A673 (cell line): ENCODE measurements at regions not wholly inside any gene's neighbourhood (a gene's known extent, or its start where the extent isn't known, plus 50 kb on each side); places are given as distances from the start of the nearest gene placed in this dataset.
"Not testable (repeated sequence)": the region's sequence is repeated elsewhere in the genome, so short reads cannot be mapped to it uniquely, and the experiment has no call there.

Source experiments
- EZH2 ChIP-seq: fragments of 200-600 bp; sonication (generic); IDR thresholded peaks from 2 replicates; pipeline ENCODE4 v1.6.1; 2017; ENCODE audit warnings: borderline replicate concordance, low read depth, mild to moderate bottlenecking, mixed read lengths, antibody characterized with exemption, low read length; ENCODE audit not compliant: poor library complexity, severe bottlenecking
- TF ChIP-seq, protein P1 (sequence below): fragments of 300-800, 200-600 bp; sonication (generic); conservative IDR thresholded peaks from 2 replicates; pipeline ENCODE4 v1.5.1; 2017; ENCODE audit warnings: low read depth, mild to moderate bottlenecking, antibody characterized with exemption, low read length, moderate library complexity, mixed read lengths

GRCh38 chr2:109692831-109693230 lies 78.7 kb downstream of the SOWAHC start:
- not testable (repeated sequence) for TF ChIP-seq EZH2
- TF ChIP-seq, protein P1, sequence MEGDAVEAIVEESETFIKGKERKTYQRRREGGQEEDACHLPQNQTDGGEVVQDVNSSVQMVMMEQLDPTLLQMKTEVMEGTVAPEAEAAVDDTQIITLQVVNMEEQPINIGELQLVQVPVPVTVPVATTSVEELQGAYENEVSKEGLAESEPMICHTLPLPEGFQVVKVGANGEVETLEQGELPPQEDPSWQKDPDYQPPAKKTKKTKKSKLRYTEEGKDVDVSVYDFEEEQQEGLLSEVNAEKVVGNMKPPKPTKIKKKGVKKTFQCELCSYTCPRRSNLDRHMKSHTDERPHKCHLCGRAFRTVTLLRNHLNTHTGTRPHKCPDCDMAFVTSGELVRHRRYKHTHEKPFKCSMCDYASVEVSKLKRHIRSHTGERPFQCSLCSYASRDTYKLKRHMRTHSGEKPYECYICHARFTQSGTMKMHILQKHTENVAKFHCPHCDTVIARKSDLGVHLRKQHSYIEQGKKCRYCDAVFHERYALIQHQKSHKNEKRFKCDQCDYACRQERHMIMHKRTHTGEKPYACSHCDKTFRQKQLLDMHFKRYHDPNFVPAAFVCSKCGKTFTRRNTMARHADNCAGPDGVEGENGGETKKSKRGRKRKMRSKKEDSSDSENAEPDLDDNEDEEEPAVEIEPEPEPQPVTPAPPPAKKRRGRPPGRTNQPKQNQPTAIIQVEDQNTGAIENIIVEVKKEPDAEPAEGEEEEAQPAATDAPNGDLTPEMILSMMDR, result not testable (repeated sequence)
